Spleen (tissue), 11 donors: ENCODE measurements at regions not wholly inside any gene's neighbourhood (a gene's known extent, or its start where the extent isn't known, plus 50 kb on each side); places are given as distances from the start of the nearest gene placed in this dataset.
"Not testable (repeated sequence)": the region's sequence is repeated elsewhere in the genome, so short reads cannot be mapped to it uniquely, and the experiment has no call there.

Source experiments
- DNase-seq: peaks from one replicate; pipeline ENCODE4 v3.0.0-alpha.2; 2020
- H3K27ac ChIP-seq, 8 donors: fragments of 200-600 bp; sonication (generic) in 7 of 8; 1 replicate in 4 of 8; 2 replicates in 4 of 8; pipeline versions ENCODE4 v1.5.0 to v1.8.0; 2016 to 2021; ENCODE audit warnings: inconsistent platforms in 4 of 8, mild to moderate bottlenecking in 4 of 8, moderate library complexity in 1 of 8
- H3K27me3 ChIP-seq, 7 donors: fragments of 200-600 bp; sonication (generic) in 6 of 7; replicated peaks in 1 of 7; 1 replicate in 4 of 7; 2 replicates in 3 of 7; pipeline versions ENCODE4 v1.5.0 to v1.8.0; 2016 to 2021; ENCODE audit warnings: inconsistent platforms in 3 of 7, mild to moderate bottlenecking in 1 of 7
- H3K36me3 ChIP-seq, 6 donors: fragments of 200-600 bp; sonication (generic) in 5 of 6; 1 replicate in 4 of 6; 2 replicates in 2 of 6; pipeline versions ENCODE4 v1.5.0 to v1.8.0; 2016 to 2021; ENCODE audit warnings: inconsistent platforms in 2 of 6
- H3K4me1 ChIP-seq, 6 donors: fragments of 200-600 bp; sonication (generic) in 5 of 6; 1 replicate in 3 of 6; 2 replicates in 3 of 6; pipeline versions ENCODE4 v1.5.0 to v1.8.0; 2016 to 2021; ENCODE audit warnings: inconsistent platforms in 3 of 6
- H3K4me3 ChIP-seq, 8 donors: fragments of 200-600 bp; sonication (generic) in 7 of 8; 1 replicate in 4 of 8; 2 replicates in 4 of 8; pipeline versions ENCODE4 v1.5.0 to v1.8.0; 2016 to 2021; ENCODE audit warnings: inconsistent platforms in 4 of 8, mild to moderate bottlenecking in 4 of 8, moderate library complexity in 2 of 8
- H3K9me3 ChIP-seq, 8 donors: fragments of 200-600 bp; sonication (generic) in 7 of 8; 1 replicate in 4 of 8; 2 replicates in 4 of 8; pipeline versions ENCODE4 v1.5.0 to v1.8.0; 2016 to 2021; ENCODE audit warnings: inconsistent platforms in 4 of 8
- CTCF ChIP-seq, 11 experiments: fragments of 200-600 bp in 7 of 11; fragments of 450-650 bp in 4 of 11; sonication (generic) in 4 of 11; IDR thresholded peaks in 8 of 11; conservative IDR thresholded peaks in 3 of 11; 1 replicate in 7 of 11; 2 replicates in 4 of 11; pipeline versions ENCODE4 v1.4.0 to v1.8.0; 2016 to 2021; ENCODE audit warnings: antibody characterized with exemption in 11 of 11, inconsistent platforms in 4 of 11, mild to moderate bottlenecking in 1 of 11
- POLR2A ChIP-seq, 3 donors: fragments of 450-650 bp; IDR thresholded peaks; one replicate each; pipeline ENCODE4 v1.5.1; 2017; ENCODE audit warnings: antibody characterized with exemption in 3 of 3, mild to moderate bottlenecking in 1 of 3
- POLR2AphosphoS5 ChIP-seq, 3 donors: sonication (generic); formaldehyde crosslinking; IDR thresholded peaks; one replicate each; pipeline ENCODE4 v1.5.1; 2017; ENCODE audit warnings: antibody characterized with exemption in 3 of 3
- WGBS, 5 donors: extraction: QIAGEN DNeasy Blood & Tissue Kit in 3 of 5; methylation state at CpG; one replicate each; pipeline versions ENCODE4 v1.1.5 to v1.1.7; 2013 to 2018; 5-methylcytosine and 5-hydroxymethylcytosine counted together
- intact Hi-C: fragments of 100-400 bp; cut with DNase I; formaldehyde crosslinking; loops from one replicate; pipeline ENCODE4 v1.15.0; 2023; ENCODE audit warnings: low total_unique reads
- donor health status: healthy with polysubstance abuse.
- donor health status: DM: no; HTN: no; CAD: no; lungs with moderate emphysema.
- donor health status: DM: no; HTN: no; CAD: no.
- donor health status: Bipolar disorder and iron deficiency.
- donor health status: healthy.
- donor health status: DM: no; HTN: no; CAD: no.
- donor health status: DM: yes; HTN: yes; CAD: no.

- TF ChIP-seq POLR2AphosphoS5 (IDR thresholded peaks at IDR 0.05) = no peak
- TF ChIP-seq POLR2A (IDR thresholded peaks at IDR 0.05) = no peak
- TF ChIP-seq CTCF (IDR thresholded peaks at IDR 0.05 in 8 of 11, conservative IDR thresholded peaks at IDR 0.05 in 3 of 11) = no peak
- Histone ChIP-seq H3K9me3 (peaks cover 0 to 20% (median 11%) of the 10 kb centered on the region in 8 donors), H3K4me3 (no peak overlapping the region), H3K27ac (no peak overlapping the region), H3K36me3 (no peaks in the 10 kb centered on the region), H3K27me3 (no peaks in the 10 kb centered on the region), H3K4me1 (no peaks in the 10 kb centered on the region)
- WGBS, 5 donors = 64 to 81% (median 69%) methylated on average over 5 of the region's 5 CpGs
- intact Hi-C loops = no loop called here
- DNase-seq = no peak
Measured at GRCh38 chr4:60396341-60397049, 803.6 kb upstream of the ADGRL3 start.

GRCh38 chr4:60400593-60400992 is 799.5 kb upstream of the ADGRL3 start:
- WGBS, 5 donors = 60 to 66% (median 60%) methylated on average over 2 of the region's 2 CpGs
- no peak overlapping the region for H3K27ac ChIP-seq
- no peak for DNase-seq
- no peak overlapping the region for H3K4me3 ChIP-seq
- H3K9me3 ChIP-seq = peaks cover 0 to 24% (median 6%) of the 10 kb centered on the region in 8 donors
- no peaks in the 10 kb centered on the region for H3K4me1 ChIP-seq
- no peaks in the 10 kb centered on the region for H3K36me3 ChIP-seq
- intact Hi-C loops = no loop called here
- H3K27me3 ChIP-seq = no peaks in the 10 kb centered on the region
- TF ChIP-seq POLR2A (IDR thresholded peaks at IDR 0.05) = no peak
- TF ChIP-seq POLR2AphosphoS5 (IDR thresholded peaks at IDR 0.05) = no peak
- no peak for TF ChIP-seq CTCF (IDR thresholded peaks at IDR 0.05 in 8 of 11, conservative IDR thresholded peaks at IDR 0.05 in 3 of 11)

GRCh38 chr4:60404027-60404426 is 796.1 kb upstream of the ADGRL3 start:
- no peak for TF ChIP-seq CTCF (IDR thresholded peaks at IDR 0.05 in 8 of 11, conservative IDR thresholded peaks at IDR 0.05 in 3 of 11)
- no peak for TF ChIP-seq POLR2AphosphoS5 (IDR thresholded peaks at IDR 0.05)
- TF ChIP-seq POLR2A (IDR thresholded peaks at IDR 0.05) = no peak
- no peak for DNase-seq
- 0 to 9% (median 0%) methylated on average over 1 of the region's 1 CpG for WGBS, 5 donors
- Histone ChIP-seq H3K27me3 (no peaks in the 10 kb centered on the region), H3K36me3 (no peaks in the 10 kb centered on the region), H3K4me3 (no peak overlapping the region), H3K4me1 (no peaks in the 10 kb centered on the region), H3K27ac (no peak overlapping the region), H3K9me3 (peaks cover 0 to 21% (median 14%) of the 10 kb centered on the region in 8 donors)
- intact Hi-C loops = no loop called here

GRCh38 chr4:60422439-60422838 is 777.7 kb upstream of the ADGRL3 start:
- Histone ChIP-seq H3K4me1 (no peaks in the 10 kb centered on the region), H3K27ac (no peak overlapping the region), H3K36me3 (no peaks in the 10 kb centered on the region), H3K4me3 (no peak overlapping the region), H3K9me3 (peaks cover 0 to 16% (median 6%) of the 10 kb centered on the region in 8 donors), H3K27me3 (no peaks in the 10 kb centered on the region)
- intact Hi-C loops = no loop called here
- DNase-seq = no peak
- no peak for TF ChIP-seq POLR2AphosphoS5 (IDR thresholded peaks at IDR 0.05)
- TF ChIP-seq POLR2A (IDR thresholded peaks at IDR 0.05) = no peak
- TF ChIP-seq CTCF (IDR thresholded peaks at IDR 0.05 in 8 of 11, conservative IDR thresholded peaks at IDR 0.05 in 3 of 11) = no peak
- 68 to 93% (median 77%) methylated on average over 4 of the region's 4 CpGs for WGBS, 5 donors

GRCh38 chr4:60423573-60424184 is 776.4 kb upstream of the ADGRL3 start:
- H3K27me3 ChIP-seq, H3K4me1 ChIP-seq, intact Hi-C loops, H3K36me3 ChIP-seq, DNase-seq, H3K4me3 ChIP-seq, H3K27ac ChIP-seq: not testable (repeated sequence)
- H3K9me3 ChIP-seq = peaks cover 0 to 13% (median 6%) of the 10 kb centered on the region in 8 donors
